ENCODE measurements at regions not wholly inside any gene's neighbourhood (a gene's known extent, or its start where the extent isn't known, plus 50 kb on each side); places are given as distances from the start of the nearest gene placed in this dataset.

- H3K36me3 ChIP-seq (replicated peaks in 1 of 2; ENCODE audit: control insufficient read depth in 1 of 2, insufficient read depth in 2 of 2, low read length in 1 of 2): no peaks in the 10 kb centered on the region
- H3K27ac ChIP-seq (ENCODE audit: low read depth in 2 of 2, low read length in 1 of 2): no peak overlapping the region
- H3K9me3 ChIP-seq: no peaks in the 10 kb centered on the region
- no peak for DNase-seq
- no peak overlapping the region for H3K9ac ChIP-seq
- no peak overlapping the region for H2AFZ ChIP-seq (ENCODE audit: low read depth)
- H3K27me3 ChIP-seq (ENCODE audit: insufficient read depth): no peaks in the 10 kb centered on the region; the same call in 1 of the 2 replicates
- H3K4me3 ChIP-seq (ENCODE audit: low read depth in 2 of 2, low read length in 1 of 2): 0 out of 4 replicates have a peak overlapping the region, but pooled peaks of 1 of the 2 experiments have one; percentile 16
- ChIA-PET CTCF (interaction anchor here (1.2 kb wide), 1 partner anchor 9 kb away, joined by 3 read pairs; no protein-coding TSS in a partner anchor), POLR2A (no interaction called here)
- H3K79me2 ChIP-seq (ENCODE audit: insufficient read depth): no peaks in the 10 kb centered on the region
- no peak overlapping the region for H3K4me2 ChIP-seq
- no peaks in the 10 kb centered on the region for H4K20me1 ChIP-seq (ENCODE audit: insufficient read depth)
- no peaks in the 10 kb centered on the region for H3K4me1 ChIP-seq (ENCODE audit: control insufficient read depth in 1 of 2, insufficient read depth in 2 of 2, low read depth in 1 of 2, low read length in 1 of 2)
- no peaks in the 10 kb centered on the region for H3F3A ChIP-seq (replicated peaks; ENCODE audit: insufficient read depth)
- WGBS (ENCODE audit: low lambda C conversion rate): 13% methylated on average over 23 of the region's 24 CpGs
- TF ChIP-seq ELF1 (IDR thresholded peaks at IDR 0.05): no peak
- no peak for TF ChIP-seq CHD2 (IDR thresholded peaks at IDR 0.05; ENCODE audit: low read length, partially characterized antibody)
- TF ChIP-seq EZH2phosphoT487 (IDR thresholded peaks at IDR 0.05; ENCODE audit: borderline replicate concordance, low read depth): no peak
- TF ChIP-seq NFIC (IDR thresholded peaks at IDR 0.05; ENCODE audit: borderline replicate concordance): no peak
- TF ChIP-seq FOXM1 (IDR thresholded peaks at IDR 0.05; ENCODE audit: low read depth): no peak
- TF ChIP-seq CTCF (IDR thresholded peaks at IDR 0.05): peak; percentile 24; the same call in 1 of the 2 replicates
- no peaks in the 10 kb centered on the region for H3K9me2 ChIP-seq
Measured at GRCh38 chr13:22735011-22735995, 445.5 kb upstream of the SGCG start.

- Histone ChIP-seq H2AFZ (ENCODE audit: low read depth) (no peak overlapping the region), H3K9me3 (no peaks in the 10 kb centered on the region), H3K9ac (no peak overlapping the region), H3K4me3 (ENCODE audit: low read depth in 2 of 2, low read length in 1 of 2) (no peak overlapping the region), H4K20me1 (ENCODE audit: insufficient read depth) (no peaks in the 10 kb centered on the region), H3K4me2 (no peak overlapping the region), H3K9me2 (no peaks in the 10 kb centered on the region), H3K27ac (ENCODE audit: low read depth in 2 of 2, low read length in 1 of 2) (no peak overlapping the region), H3K36me3 (replicated peaks in 1 of 2; ENCODE audit: control insufficient read depth in 1 of 2, insufficient read depth in 2 of 2, low read length in 1 of 2) (no peaks in the 10 kb centered on the region), H3K4me1 (ENCODE audit: control insufficient read depth in 1 of 2, insufficient read depth in 2 of 2, low read depth in 1 of 2, low read length in 1 of 2) (no peaks in the 10 kb centered on the region), H3F3A (replicated peaks; ENCODE audit: insufficient read depth) (no peaks in the 10 kb centered on the region), H3K27me3 (ENCODE audit: insufficient read depth) (no peaks in the 10 kb centered on the region; the same call in 1 of the 2 replicates), H3K79me2 (ENCODE audit: insufficient read depth) (no peaks in the 10 kb centered on the region)
- 41% methylated on average over 10 of the region's 28 CpGs for WGBS (ENCODE audit: low lambda C conversion rate)
- no peak for DNase-seq
- POLR2A ChIA-PET: no interaction called here
- CTCF ChIA-PET: interaction anchor here (1.5 kb wide), 1 partner anchor 13 kb away, joined by 4 read pairs; no protein-coding TSS in a partner anchor
- no peak for TF ChIP-seq JUND (IDR thresholded peaks at IDR 0.05)
- TF ChIP-seq RCOR1 (IDR thresholded peaks at IDR 0.05; ENCODE audit: low read length): no peak
- no peak for TF ChIP-seq YY1 (IDR thresholded peaks at IDR 0.05; ENCODE audit: low read depth)
- TF ChIP-seq RXRA (IDR thresholded peaks at IDR 0.05; ENCODE audit: borderline replicate concordance, low read depth): no peak
- TF ChIP-seq GATA2 (CRISPR knock-in tag; IDR thresholded peaks at IDR 0.05): no peak
- TF ChIP-seq, protein P1, sequence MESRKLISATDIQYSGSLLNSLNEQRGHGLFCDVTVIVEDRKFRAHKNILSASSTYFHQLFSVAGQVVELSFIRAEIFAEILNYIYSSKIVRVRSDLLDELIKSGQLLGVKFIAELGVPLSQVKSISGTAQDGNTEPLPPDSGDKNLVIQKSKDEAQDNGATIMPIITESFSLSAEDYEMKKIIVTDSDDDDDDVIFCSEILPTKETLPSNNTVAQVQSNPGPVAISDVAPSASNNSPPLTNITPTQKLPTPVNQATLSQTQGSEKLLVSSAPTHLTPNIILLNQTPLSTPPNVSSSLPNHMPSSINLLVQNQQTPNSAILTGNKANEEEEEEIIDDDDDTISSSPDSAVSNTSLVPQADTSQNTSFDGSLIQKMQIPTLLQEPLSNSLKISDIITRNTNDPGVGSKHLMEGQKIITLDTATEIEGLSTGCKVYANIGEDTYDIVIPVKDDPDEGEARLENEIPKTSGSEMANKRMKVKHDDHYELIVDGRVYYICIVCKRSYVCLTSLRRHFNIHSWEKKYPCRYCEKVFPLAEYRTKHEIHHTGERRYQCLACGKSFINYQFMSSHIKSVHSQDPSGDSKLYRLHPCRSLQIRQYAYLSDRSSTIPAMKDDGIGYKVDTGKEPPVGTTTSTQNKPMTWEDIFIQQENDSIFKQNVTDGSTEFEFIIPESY (IDR thresholded peaks at IDR 0.05; ENCODE audit: borderline replicate concordance, low read depth): no peak
Measured at GRCh38 chr13:22736084-22736767, 444.6 kb upstream of the SGCG start.

Data from SK-N-SH (cell line).